Renal pelvis (tissue), 1 donor: ENCODE measurements at regions not wholly inside any gene's neighbourhood (a gene's known extent, or its start where the extent isn't known, plus 50 kb on each side); places are given as distances from the start of the nearest gene placed in this dataset.
"Not testable (repeated sequence)": the region's sequence is repeated elsewhere in the genome, so short reads cannot be mapped to it uniquely, and the experiment has no call there.

ENCODE experiments used
- DNase-seq: peaks from one replicate; pipeline ENCODE4 v3.0.0-alpha.2; 2013

- not testable (repeated sequence) for DNase-seq
These were observed 59.1 kb upstream of the UBE2E2 start for GRCh38 chr3:23144051-23144450.

GRCh38 chr3:23146163-23146562, 57.0 kb upstream of the UBE2E2 start:
- DNase-seq = no peak

- no peak for DNase-seq
These were observed 50.1 kb upstream of the UBE2E2 start for GRCh38 chr3:23152989-23153388.
